NCI-H526 (cell line): ENCODE measurements at regions not wholly inside any gene's neighbourhood (a gene's known extent, or its start where the extent isn't known, plus 50 kb on each side); places are given as distances from the start of the nearest gene placed in this dataset.
A peak's percentile ranks its signal among the peaks of the same experiment; 100 is the strongest.
"Not testable (repeated sequence)": the region's sequence is repeated elsewhere in the genome, so short reads cannot be mapped to it uniquely, and the experiment has no call there.

Source experiments
- DNase-seq, 2 experiments: peaks; one replicate each; lab custom pipeline; 2025; lab: John Stamatoyannopoulos, UW

- no peak for DNase-seq
Observed at GRCh38 chr16:14384745-14385144, 245.3 kb downstream of the PARN start.

- not testable (repeated sequence) for DNase-seq
Observed at GRCh38 chr16:14383844-14384243, 246.2 kb downstream of the PARN start.

GRCh38 chr16:14378689-14379467 is 251.2 kb downstream of the PARN start:
- DNase-seq, result no peak

- peak; percentile 63 to 80 for DNase-seq
Observed at GRCh38 chr16:14378131-14378551, 251.9 kb downstream of the PARN start.

GRCh38 chr16:14377326-14377725 is 252.7 kb downstream of the PARN start:
- DNase-seq, result no peak

GRCh38 chr16:14375132-14375491 is 254.9 kb downstream of the PARN start:
- no peak for DNase-seq

GRCh38 chr16:14374451-14375131 is 255.5 kb downstream of the PARN start:
- DNase-seq, result no peak

- no peak for DNase-seq
Observed at GRCh38 chr16:14373896-14374295, 256.2 kb downstream of the PARN start.

- DNase-seq, result no peak
Observed at GRCh38 chr16:14373406-14373805, 256.7 kb downstream of the PARN start.

- no peak for DNase-seq
Observed at GRCh38 chr16:14372471-14372870, 257.6 kb downstream of the PARN start.

- DNase-seq, result no peak
Observed at GRCh38 chr16:14371778-14372431, 258.2 kb downstream of the PARN start.

- DNase-seq, result no peak
Observed at GRCh38 chr16:14370736-14371234, 259.3 kb downstream of the PARN start.

GRCh38 chr16:14369734-14370598 is 260.1 kb downstream of the PARN start:
- DNase-seq, result no peak

GRCh38 chr16:14368399-14368798 is 261.7 kb downstream of the PARN start:
- no peak for DNase-seq

- DNase-seq, result no peak
Observed at GRCh38 chr16:14366974-14367707, 262.9 kb downstream of the PARN start.

GRCh38 chr16:14366447-14366846 is 263.6 kb downstream of the PARN start:
- DNase-seq, result no peak

GRCh38 chr16:14365200-14365851 is 264.7 kb downstream of the PARN start:
- no peak for DNase-seq

- DNase-seq, result peak in 1 of 2 experiments; percentile 28
Observed at GRCh38 chr16:14364386-14365199, 265.5 kb downstream of the PARN start.

GRCh38 chr16:14364112-14364385 is 266.0 kb downstream of the PARN start:
- DNase-seq, result no peak

- no peak for DNase-seq
Observed at GRCh38 chr16:14362774-14363371, 267.2 kb downstream of the PARN start.
